Smooth muscle cell (in vitro differentiated cells): ENCODE measurements at regions not wholly inside any gene's neighbourhood (a gene's known extent, or its start where the extent isn't known, plus 50 kb on each side); places are given as distances from the start of the nearest gene placed in this dataset.

Experiments used
- DNase-seq: peaks from one replicate; lab custom pipeline; 2025; ENCODE audit not compliant: unreplicated experiment; lab: John Stamatoyannopoulos, UW
- H2AFZ ChIP-seq: fragments of 200-600 bp; sonication (generic); 2 replicates; pipeline ENCODE4 v1.6.0; 2016; ENCODE audit warnings: antibody characterized with exemption, low read depth, mild to moderate bottlenecking
- H3F3A ChIP-seq: fragments of 200-600 bp; sonication (generic); 2 replicates; pipeline ENCODE4 v1.6.0; 2017; ENCODE audit warnings: antibody characterized with exemption, low read depth
- H3K27ac ChIP-seq: fragments of 200-600 bp; sonication (generic); 2 replicates; pipeline ENCODE4 v1.5.1; 2016; ENCODE audit warnings: low read depth, mild to moderate bottlenecking
- H3K27me3 ChIP-seq: fragments of 200-600 bp; sonication (generic); 2 replicates; pipeline ENCODE4 v1.6.1; 2016; ENCODE audit warnings: low read depth, mild to moderate bottlenecking
- H3K36me3 ChIP-seq: fragments of 200-600 bp; sonication (generic); 2 replicates; pipeline ENCODE4 v1.5.1; 2016; ENCODE audit warnings: low read depth
- H3K4me1 ChIP-seq: fragments of 200-600 bp; sonication (generic); 2 replicates; pipeline ENCODE4 v1.5.1; 2016; ENCODE audit warnings: low read depth
- H3K4me2 ChIP-seq: fragments of 200-600 bp; sonication (generic); 2 replicates; pipeline ENCODE4 v1.6.0; 2016; ENCODE audit warnings: mild to moderate bottlenecking
- H3K4me3 ChIP-seq: fragments of 200-600 bp; sonication (generic); 2 replicates; pipeline ENCODE4 v1.5.1; 2016; ENCODE audit warnings: mild to moderate bottlenecking
- H3K79me2 ChIP-seq: fragments of 200-600 bp; sonication (generic); 2 replicates; pipeline ENCODE4 v1.6.0; 2016; ENCODE audit warnings: low read depth, mild to moderate bottlenecking
- H3K9ac ChIP-seq: fragments of 200-600 bp; sonication (generic); 2 replicates; pipeline ENCODE4 v1.6.0; 2016; ENCODE audit warnings: low read depth
- H3K9me3 ChIP-seq: fragments of 200-600 bp; sonication (generic); replicated peaks from 2 replicates; pipeline ENCODE4 v1.5.1; 2016; ENCODE audit warnings: low read depth
- H4K20me1 ChIP-seq: fragments of 200-600 bp; sonication (generic); 2 replicates; pipeline ENCODE4 v1.6.0; 2016; ENCODE audit warnings: low read depth
- CTCF ChIP-seq: fragments of 200-600 bp; sonication (generic); IDR thresholded peaks from 2 replicates; pipeline ENCODE4 v1.5.1; 2017; ENCODE audit warnings: borderline replicate concordance, mild to moderate bottlenecking, antibody characterized with exemption; ENCODE audit not compliant: insufficient read depth, poor library complexity, severe bottlenecking
- WGBS: methylation state at CpG from one replicate; pipeline ENCODE4 v1.1.7; 2016; ENCODE audit warnings: low lambda C conversion rate; 5-methylcytosine and 5-hydroxymethylcytosine counted together

- H4K20me1 ChIP-seq, result no peaks in the 10 kb centered on the region
Observed at GRCh38 chr5:117255211-117256027, 680.8 kb upstream of the SEMA6A start.

DNA sequence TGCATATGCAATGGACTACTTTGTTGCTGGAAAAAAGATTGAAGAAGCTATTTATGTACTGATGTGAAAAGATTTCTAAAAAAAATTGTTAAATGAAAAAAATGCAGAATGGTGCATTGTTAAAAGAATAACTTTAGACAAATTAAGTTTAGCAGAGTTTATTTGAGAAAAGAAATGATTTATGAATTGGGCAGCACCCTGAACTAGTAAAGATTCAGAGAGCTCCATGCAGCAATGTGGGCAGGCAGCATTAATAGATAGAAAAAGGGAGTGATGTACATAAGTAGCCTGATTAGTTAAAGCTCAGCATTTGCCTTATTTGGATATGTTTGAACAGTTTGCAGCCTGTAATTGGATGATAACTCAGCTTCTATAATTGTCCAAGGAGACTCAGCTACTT is 677.9 kb upstream of the SEMA6A start:
- Histone ChIP-seq H3K9ac (no peak overlapping the region), H4K20me1 (no peaks in the 10 kb centered on the region), H3K4me2 (no peak overlapping the region), H2AFZ (no peak overlapping the region), H3K4me1 (peaks cover 11% of the 10 kb centered on the region), H3K9me3 (no peaks in the 10 kb centered on the region), H3K79me2 (no peaks in the 10 kb centered on the region), H3F3A (no peaks in the 10 kb centered on the region), H3K27me3 (no peaks in the 10 kb centered on the region), H3K4me3 (no peak overlapping the region), H3K36me3 (no peaks in the 10 kb centered on the region), H3K27ac (no peak overlapping the region)
- no peak for TF ChIP-seq CTCF
- no peak for DNase-seq

More at GRCh38 chr5:117255211-117256027, 680.8 kb upstream of the SEMA6A start:
- DNase-seq, result no peak
- Histone ChIP-seq H3K4me3 (no peak overlapping the region), H3K79me2 (no peaks in the 10 kb centered on the region), H3K36me3 (no peaks in the 10 kb centered on the region), H3K9me3 (no peaks in the 10 kb centered on the region), H3K9ac (no peak overlapping the region), H2AFZ (no peak overlapping the region), H3F3A (no peaks in the 10 kb centered on the region), H3K27me3 (no peaks in the 10 kb centered on the region), H3K4me1 (peaks cover 11% of the 10 kb centered on the region), H3K4me2 (no peak overlapping the region), H3K27ac (no peak overlapping the region)
- 95% methylated on average over 10 of the region's 10 CpGs for WGBS
- TF ChIP-seq CTCF, result no peak

GRCh38 chr5:117249086-117249815 is 674.6 kb upstream of the SEMA6A start:
- H3K4me2 ChIP-seq, result no peak overlapping the region
- no peaks in the 10 kb centered on the region for H3K4me1 ChIP-seq
- DNase-seq, result no peak
- H3K4me3 ChIP-seq, result no peak overlapping the region
- H4K20me1 ChIP-seq, result no peaks in the 10 kb centered on the region
- H3F3A ChIP-seq, result no peaks in the 10 kb centered on the region
- no peak overlapping the region for H3K27ac ChIP-seq
- H3K27me3 ChIP-seq, result no peaks in the 10 kb centered on the region
- 91% methylated on average over 5 of the region's 5 CpGs for WGBS
- no peaks in the 10 kb centered on the region for H3K79me2 ChIP-seq
- no peaks in the 10 kb centered on the region for H3K36me3 ChIP-seq
- H3K9ac ChIP-seq, result no peak overlapping the region
- no peak for TF ChIP-seq CTCF
- H2AFZ ChIP-seq, result no peak overlapping the region
- no peaks in the 10 kb centered on the region for H3K9me3 ChIP-seq
